ENCODE measurements at regions not wholly inside any gene's neighbourhood (a gene's known extent, or its start where the extent isn't known, plus 50 kb on each side); places are given as distances from the start of the nearest gene placed in this dataset.
"Not testable (repeated sequence)": the region's sequence is repeated elsewhere in the genome, so short reads cannot be mapped to it uniquely, and the experiment has no call there.

DNA sequence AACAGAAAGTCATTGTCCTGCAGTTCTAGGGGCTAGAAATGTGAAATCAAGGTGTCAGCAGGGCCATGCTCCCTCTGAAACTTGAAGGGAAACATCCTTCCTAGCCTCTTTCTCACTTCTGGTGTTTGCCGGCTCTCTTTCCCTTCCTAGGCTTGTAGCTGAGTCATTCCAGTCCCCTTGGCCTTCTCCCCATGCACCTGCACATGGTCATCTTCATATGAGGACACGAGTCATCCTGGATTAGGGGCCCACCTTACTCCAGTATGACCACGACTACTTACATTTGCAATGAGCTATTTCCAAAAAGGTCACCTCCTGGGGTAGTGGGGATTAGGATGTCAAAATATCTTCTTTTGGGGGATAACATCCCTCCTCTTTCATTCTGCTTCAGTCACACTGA lies 168.5 kb upstream of the CXCR4 start:
- no peak for DNase-seq (ENCODE audit: low read depth in 2 of 2)

DNA sequence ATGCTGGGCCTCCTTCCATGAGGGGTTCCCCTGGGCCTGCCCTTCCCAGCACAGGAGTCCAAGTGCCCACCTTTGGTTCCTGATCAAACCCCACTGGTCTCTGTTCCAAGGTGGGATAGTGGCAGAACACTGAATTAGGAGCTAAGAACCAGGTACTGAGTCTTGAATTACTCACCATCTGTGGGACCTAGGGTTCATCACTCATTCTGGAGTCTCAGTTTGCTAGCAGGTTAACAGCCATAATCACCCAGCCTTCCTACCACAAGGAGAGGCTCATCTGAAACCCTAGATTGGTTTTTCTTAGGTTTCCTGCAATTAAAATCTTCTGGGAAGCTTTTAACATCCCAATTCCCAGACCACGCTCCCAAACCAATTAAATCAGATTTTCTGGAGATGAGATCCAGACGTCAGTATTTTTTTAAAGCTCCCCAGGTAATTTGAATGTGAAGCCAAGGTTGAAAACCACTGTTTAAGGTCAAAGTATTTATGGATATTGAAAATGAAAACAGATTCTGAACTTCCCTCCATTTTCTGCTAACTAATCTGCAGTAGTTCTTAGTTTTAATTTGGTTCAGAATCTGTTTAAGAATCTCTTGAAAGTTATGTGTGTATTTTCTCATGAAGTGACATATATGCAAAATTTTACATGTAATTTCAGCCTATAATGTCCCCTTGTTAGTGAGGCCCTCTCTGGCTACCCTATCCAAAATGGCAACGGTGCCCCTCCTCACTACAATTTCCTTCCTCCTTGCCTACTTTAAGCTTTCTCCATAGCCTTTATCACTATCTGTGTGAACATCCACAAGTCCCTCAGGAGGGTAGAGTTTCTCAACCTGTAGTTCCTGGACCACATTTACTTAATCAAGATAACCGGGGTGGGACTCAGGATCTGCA lies 166.5 kb upstream of the CXCR4 start:
- no peak for DNase-seq (ENCODE audit: low read depth in 2 of 2)

DNA sequence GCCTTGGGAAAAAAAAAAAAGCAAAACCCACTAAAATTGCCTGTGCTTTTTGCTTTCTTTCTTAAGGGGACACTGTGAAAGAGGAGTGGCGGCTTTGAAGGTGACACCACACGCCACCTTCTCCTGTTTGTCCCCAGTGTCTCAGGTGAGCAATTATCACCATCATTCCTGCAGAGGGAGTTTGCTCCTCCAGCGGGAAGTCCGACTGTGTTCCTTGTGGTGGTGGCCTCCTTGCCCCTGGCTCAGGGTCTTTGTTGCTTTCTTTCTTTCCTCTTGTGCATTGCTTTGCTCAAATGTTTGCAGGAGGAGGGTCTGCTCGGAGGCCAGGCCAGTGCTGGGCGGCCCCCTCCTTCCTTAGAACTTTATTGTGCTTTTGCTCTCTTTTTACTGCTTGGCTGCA lies 164.3 kb upstream of the CXCR4 start:
- DNase-seq (ENCODE audit: low read depth in 2 of 2): no peak

DNA sequence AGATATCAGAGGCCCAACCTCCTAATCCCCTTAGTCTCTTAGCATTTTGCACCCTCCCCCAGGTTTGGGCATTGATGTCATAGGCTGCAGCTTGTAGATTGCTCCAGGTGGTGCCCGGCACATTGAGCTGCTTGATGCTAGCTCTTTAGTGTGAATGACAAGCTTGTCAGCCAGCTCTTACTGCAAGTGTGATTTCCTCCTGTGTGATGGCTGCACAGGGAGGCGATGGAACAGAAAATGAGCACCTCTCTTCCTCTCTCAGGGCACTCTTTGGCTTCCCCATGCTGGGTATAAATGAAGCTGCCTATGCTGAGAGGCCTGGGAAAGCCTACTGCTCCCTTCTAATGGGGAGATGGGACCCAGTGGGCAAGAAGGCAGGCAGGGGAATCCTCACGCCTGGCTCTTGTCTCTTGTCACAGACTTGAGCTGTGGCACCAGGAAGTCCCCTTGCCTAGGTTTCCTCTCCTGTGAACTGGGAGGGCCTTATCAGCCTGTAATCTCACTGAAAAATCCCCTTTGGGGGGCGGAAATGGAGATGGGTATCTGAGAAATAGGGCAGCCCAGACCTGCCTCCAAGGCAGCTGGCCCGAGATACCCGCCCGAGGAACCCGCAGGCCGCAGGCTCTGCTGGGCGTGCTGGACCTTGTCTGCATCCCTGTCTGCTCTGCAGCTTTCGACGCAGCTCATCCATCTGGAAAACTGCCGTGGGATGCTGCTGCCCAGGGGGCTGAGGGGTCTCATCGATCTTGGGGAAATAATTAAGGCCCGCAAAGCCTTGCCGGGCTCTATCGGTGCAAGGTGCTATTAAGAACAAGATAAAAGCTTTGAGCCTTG lies 163.5 kb upstream of the CXCR4 start:
- DNase-seq (ENCODE audit: low read depth in 2 of 2): no peak

DNA sequence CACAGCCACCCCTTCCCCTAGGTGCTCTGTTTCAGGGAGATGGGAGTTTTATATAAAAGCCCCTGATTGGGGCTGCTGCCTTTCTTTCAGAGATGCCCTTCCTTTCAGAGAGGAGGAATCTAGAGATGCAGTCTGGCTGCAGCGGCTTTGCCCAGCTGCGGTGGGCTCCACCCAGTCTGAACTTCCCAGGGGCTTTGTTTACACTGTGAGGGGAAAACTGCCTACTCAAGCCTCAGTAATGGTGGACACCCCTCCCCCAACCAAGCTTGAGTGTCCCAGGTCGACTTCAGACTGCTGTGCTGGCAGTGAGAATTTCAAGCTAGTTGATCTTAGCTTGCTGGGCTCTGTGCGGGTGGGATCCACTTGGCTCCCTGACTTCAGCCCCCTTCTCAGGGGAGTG lies 148.4 kb upstream of the CXCR4 start:
- DNase-seq (ENCODE audit: low read depth in 2 of 2): not testable (repeated sequence)

DNA sequence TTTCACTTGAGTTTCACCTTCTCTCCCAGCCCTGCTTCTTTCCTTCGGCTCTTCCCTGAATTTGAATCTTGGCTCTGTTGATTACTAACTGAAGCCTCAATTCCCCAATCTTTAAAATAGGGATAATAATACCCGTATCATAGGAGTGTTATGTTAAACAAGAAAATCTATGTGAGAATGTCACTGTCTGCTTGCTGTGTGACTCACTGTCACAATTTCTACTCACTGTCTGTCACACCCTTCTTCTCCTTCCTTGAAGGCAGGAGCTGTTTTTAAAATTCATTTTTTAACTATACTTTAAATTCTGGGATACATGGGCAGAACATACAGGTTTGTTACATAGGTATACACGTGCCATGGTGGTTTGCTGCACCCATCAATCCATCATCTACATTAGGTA lies 141.6 kb upstream of the CXCR4 start:
- no peak for DNase-seq (ENCODE audit: low read depth in 2 of 2)

DNA sequence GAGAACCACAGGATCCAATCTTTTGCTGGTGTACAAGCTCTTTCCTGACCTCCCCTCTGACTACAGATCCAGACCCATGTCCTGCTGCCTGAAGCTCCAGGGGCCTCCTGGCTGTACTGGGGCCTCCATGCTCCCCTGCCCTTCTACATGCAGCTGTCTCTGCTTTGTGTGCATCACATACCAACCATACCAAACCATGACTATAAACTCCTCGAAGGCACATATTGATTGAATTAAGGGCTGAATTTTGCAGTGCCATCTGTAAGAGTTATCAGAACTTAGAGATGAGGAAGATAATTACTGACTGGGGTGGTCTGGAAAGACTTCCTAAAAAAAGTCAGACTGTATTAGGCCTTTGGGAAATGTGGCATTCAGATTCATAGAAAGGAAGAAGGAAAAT lies 139.9 kb upstream of the CXCR4 start:
- no peak for DNase-seq (ENCODE audit: low read depth in 2 of 2)

DNA sequence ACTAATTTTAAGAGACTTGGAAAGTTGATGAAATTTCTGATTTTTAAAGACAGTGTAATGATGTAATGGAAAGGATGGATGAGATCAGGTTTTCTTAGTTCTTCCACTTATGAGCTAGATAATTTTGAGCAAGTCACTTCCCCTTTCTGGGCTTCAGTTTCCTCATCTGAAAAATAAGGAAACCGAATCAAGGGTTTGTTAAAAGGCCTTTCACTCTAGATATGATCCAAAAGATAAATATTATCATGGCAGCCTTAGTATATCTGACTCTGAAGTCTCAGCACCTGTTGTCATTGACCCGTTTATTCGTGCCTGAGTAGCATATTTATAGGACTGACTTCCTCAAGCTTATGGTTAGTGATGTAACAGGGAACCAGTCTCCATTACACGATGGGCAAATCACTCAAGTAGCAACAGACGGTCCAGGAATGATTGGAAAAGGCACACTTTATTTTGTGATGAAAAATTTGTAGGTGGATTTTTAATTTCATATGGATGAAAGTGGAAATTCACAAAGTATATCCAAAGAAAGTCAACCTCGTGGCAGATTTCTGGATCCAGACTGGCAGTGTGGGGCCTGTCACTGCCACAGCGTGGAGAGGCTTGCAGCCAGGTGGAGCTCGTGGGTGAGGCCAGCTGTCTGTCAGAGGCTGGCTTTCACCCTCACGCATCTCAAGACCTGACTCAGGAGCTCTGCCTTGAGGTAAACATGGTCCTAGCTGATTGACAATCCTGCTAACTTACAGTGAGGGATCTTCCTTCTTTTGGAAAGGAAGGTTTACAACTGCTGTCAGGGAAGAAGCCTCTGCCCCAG lies 137.9 kb upstream of the CXCR4 start:
- DNase-seq (ENCODE audit: low read depth in 2 of 2): no peak

DNA sequence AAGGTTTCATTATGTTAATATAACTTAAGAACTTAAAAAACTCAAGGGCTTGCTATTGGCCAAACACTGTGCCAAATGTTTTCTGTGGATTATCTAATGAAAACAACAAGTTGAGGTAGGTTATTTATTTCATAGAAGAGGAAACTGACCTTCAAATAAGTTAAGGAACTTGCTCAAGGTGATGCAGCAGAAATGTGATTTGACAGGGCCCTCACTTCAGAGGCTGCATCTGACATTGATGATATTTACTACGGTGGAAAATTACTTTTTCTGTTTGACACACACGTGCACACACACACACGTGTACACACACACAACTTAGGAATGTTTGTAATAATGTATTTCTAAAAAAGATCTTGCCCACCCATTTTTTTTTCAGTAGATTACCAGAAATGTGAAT lies 137.2 kb upstream of the CXCR4 start:
- DNase-seq (ENCODE audit: low read depth in 2 of 2): no peak

DNA sequence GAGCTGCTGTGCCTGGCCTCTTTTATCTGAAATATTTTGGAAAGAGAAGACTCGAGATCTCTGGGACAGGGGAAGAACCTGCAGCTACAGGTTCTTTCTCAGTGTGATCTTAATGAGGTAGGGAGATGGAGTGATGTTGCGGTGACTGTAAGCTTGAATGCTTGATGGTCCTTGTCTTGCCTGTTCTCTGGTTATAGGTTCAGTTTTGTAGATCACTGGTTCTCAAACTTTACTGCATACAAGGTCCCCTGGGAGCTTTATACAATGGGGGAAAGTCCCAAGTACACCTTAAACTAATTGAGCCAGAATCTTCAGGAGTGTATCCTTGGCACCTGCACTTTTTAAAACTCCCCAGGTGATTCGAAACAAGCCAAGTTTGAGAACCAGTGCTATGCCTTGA lies 136.7 kb upstream of the CXCR4 start:
- no peak for DNase-seq (ENCODE audit: low read depth in 2 of 2)

DNA sequence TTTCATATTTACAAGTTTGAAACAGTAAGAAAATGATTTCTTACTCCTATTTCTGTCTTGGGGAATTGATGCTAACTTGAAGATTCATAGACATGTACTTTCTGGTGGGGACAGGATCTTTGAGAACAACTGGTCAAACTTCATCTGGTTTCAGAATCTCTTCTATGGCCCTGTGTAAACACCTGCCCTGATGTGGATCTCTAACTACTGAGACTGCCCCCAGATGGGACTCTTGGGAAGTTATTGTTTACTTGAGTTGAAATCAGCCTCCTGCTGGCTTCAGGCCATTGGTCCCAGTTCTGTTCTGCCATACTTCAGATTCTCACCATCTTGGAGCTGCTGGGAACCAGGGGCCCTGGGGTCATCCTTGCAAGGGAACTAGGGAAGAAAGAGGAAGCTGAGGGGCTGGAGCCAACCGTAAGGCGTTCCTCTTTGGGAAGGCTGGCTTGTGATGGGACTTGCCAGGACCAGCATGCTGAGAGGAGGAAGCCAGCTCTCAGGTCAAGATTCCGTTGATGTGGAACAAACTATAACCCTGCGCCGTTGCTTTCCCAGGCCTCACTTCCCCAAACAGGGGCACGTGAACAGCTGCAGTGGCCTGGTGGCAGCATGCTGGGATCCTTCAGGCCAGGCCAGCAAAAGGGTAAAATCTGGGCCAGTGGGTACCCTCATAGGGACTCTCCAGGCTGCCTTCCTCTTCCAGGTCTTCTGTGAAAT lies 135.5 kb upstream of the CXCR4 start:
- no peak for DNase-seq (ENCODE audit: low read depth in 2 of 2)

DNA sequence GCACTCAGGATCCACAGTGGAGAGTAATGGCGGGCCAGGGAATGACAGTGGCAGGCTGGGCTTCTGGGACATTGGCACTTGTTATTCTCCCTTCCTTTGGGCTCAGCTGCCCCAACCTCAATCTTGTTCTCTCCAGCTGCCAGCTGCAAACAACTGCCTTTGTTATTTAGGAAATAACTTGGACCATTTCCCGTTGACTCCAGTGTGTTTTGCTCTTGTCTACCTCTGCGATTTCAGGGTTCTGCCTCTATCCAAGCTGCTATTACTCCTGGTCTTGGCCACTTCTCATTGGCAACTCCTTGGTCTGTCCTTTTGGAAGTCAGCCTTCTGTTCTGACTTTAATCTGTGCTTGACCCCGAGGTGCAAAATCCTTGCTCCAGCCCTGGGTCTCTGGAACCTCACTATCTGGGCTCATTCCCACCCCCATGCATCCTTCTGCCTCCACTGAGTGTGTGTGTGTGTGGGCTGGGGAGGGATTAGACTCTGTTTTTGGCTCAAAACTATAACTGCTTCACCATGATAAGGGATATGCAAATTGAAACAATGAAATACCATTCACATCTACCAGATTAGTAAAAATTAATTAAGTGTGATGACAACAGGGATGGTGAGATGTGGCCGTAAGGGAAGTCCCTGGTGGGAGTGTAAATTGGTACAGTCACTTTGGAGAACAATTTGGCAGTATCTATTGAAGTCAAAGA lies 134.1 kb upstream of the CXCR4 start:
- DNase-seq (ENCODE audit: low read depth in 2 of 2): no peak

DNA sequence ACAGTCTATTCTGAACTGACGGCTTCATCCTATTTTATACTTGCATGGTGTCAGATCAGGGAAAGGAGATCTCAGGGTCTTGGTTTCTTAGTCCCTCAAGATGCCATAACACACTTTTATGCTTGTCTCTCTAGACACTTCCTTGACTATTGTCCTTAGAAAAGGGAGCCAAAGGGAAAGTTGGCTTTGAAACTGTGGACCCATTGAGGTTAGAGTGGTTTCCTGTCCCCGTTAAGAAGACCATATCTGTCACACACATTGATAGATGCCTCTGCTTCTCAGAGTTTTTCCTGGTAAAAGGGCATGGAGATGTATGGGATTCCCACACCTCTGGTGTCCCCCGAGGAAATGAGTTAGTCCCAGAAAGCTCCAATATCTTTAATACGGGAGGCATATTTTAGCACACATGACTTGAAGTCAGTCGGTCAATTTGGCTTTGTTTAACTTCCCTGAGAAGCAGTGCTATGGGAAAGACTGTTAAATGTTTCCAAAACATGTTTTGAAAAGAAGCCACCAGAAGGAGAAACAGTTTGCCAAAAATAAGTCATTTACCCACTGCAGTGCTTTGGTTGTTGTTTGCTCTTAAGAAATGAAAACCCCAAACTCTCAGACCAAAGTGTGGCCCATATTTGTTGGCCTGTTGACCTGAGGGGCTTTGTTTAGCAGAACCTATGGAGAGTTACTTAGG lies 133.4 kb upstream of the CXCR4 start:
- no peak for DNase-seq (ENCODE audit: low read depth in 2 of 2)

DNA sequence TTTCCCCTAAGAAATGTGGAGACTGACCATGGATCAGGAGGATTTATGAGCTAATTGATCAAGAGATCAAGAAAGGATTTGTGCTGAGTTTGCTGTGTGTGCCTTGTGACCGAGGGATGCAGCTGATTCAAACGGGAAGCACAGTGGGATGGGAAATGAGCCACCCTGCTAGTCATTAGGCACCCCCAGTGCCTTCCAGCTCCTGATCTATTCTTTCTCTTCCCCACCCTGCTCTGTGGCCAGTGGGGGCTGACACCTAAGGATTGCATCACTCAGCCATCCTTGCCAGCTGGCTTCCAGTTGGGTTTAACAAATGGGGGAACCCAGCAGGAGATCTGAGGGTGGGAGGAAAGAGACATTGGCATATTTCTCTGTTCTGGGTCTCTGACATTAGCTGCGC lies 132.2 kb upstream of the CXCR4 start:
- no peak for DNase-seq (ENCODE audit: low read depth in 2 of 2)

DNA sequence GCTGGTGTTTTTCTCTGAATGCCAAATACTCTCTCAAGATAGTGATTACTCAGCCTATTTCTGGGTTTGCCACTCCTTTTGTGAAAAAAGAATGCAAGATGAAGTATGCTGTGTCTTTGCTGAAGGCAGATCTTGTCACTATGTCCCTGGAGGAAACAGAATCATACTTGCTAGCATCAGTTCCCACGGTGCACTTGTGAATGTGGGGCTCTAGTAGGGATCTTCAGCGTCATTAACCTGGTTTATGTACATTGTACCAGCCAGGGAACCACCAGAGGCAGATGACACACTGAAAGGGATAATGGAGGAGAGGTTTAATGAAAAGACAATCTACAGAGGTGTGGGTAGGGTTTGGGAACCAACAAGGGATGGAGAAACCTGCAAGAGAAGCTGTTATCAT lies 131.0 kb upstream of the CXCR4 start:
- DNase-seq (ENCODE audit: low read depth in 2 of 2): no peak

DNA sequence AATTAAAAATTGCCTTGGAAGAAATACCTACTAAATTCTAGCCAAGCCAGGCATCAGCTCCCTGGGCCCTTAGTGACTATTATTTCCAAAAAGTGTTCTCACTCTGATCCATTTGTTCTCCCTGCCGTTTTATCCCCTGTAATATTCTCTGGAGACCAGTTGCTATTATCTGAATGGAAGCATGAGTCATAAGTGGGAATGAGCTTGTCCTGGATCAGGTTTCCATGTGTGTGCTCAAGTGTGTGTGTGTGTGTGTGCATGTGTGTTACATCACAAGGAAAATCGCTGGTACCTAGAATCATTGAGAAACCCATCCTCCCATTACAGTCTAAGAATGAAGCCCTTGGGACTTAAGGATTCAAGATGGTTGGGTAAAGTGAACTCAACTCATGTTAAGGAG lies 130.3 kb upstream of the CXCR4 start:
- no peak for DNase-seq (ENCODE audit: low read depth in 2 of 2)

DNA sequence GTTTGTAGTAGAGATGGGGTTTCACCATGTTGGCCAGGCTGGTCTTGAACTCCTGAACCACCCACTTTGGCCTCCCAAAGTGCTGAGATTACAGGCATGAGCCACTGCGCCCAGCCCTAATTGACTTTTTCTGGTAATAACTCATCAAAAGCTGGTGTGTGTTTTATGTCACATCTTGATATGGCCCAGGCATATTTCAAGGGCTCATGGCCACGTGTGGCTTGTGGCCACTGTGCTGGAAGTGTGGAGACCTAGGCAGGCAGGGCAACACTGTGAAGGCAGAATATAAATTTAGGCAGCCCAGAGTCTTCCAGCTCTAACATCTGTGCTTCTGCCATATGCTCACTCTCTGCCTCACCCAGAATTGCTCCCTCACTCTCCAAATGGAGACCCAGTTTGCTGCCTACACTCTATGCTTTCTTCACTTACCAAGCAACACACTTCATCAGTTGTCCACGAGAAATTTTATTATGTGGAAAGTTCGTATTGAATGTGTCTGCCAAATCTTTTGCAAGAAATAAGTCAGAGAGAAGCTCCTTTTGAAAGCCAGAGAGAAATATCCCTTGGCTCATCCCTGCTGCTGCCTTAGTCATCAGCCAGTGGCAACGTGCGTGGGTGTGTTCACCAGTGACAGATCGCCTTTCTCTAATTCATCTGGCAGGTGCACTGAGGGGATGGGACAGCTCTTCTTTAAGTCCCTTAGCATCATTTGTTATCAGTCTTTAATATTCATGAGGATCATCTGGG lies 129.4 kb upstream of the CXCR4 start:
- DNase-seq (ENCODE audit: low read depth in 2 of 2): no peak

DNA sequence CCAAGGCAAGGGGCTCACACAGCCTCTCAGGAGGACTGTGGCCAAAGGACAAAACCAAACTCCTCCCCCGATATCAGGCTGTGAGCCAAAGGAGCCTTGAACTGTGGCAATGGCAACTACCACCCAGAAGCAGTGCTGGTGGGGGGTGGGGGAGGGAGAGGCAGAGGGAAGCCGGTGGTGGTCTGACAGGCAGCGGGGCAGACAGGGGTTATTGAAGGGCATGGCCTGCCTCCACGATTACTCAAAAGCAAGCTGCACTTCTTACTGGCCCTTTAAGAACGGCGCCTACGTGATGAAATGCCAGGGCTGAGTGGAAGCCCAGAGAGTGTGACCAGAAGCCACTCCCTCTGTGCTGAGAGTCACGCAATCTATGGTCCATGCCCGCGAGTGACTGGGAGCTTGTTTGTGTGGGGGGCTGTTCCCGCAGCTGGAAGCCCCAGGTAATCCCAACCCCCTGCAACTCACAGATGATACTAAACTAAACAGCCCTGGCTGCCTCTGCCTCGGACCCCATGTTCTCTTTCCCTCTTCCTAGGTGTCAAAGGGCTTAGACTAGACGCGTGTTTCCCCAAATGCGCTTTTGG lies 128.2 kb upstream of the CXCR4 start:
- DNase-seq (ENCODE audit: low read depth in 2 of 2): no peak

DNA sequence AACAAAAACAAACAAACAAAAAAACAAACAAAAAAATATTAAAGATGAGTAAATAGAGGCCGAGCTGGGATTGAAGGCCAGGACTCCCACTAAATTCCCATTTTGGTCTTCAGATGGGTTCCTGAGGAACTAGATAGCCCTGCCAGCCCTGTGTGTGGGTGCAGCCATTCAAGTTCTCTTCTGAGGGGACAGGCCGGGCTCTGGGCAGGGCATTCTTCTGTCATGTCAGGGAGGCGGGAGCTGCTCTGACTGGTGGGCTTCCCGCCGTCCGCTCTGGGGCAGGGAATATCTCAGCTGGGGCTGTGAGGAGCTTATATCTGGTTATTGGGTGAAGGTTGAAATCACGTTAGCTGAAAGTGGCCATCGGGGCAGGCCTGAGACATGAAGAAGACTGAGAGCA lies 127.3 kb upstream of the CXCR4 start:
- no peak for DNase-seq (ENCODE audit: low read depth in 2 of 2)
